Skeletal muscle cell (primary cell): ENCODE measurements at regions not wholly inside any gene's neighbourhood (a gene's known extent, or its start where the extent isn't known, plus 50 kb on each side); places are given as distances from the start of the nearest gene placed in this dataset.

Experiments used
- DNase-seq: peaks from one replicate; pipeline ENCODE4 v3.0.0-alpha.2; 2010; ENCODE audit warnings: low read depth
- H3K4me3 ChIP-seq: 2 replicates; pipeline ENCODE4 v1.5.1; 2011; ENCODE audit warnings: low read depth, mild to moderate bottlenecking, control low read depth, low read length, moderate library complexity

DNA sequence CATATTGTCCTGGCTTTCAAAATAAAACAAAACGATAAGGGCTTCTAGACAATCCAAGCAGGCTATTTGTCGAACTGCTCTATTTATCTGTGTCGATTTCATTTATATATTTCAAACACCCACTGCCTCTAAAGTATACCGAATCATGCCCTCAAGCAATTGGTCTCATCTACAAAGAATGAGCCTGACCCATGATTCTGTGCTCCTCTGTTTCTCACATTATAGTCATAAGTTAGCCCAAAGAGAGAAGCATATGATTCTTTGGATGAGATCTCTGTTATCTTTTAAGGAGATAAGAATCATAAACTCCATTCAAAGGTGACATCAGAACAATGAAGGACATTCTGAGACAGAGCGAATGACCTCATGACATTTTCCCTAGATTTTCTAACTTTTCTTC lies 191.1 kb downstream of the MAP2K6 start:
- DNase-seq: no peak

GRCh38 chr17:69606142-69606800 lies 191.8 kb downstream of the MAP2K6 start:
- H3K4me3 ChIP-seq: no peak overlapping the region
- DNase-seq: no peak

More for the DNA sequence above, 191.1 kb downstream of the MAP2K6 start:
- no peak overlapping the region for H3K4me3 ChIP-seq

GRCh38 chr17:69607162-69607834 lies 192.8 kb downstream of the MAP2K6 start:
- peak; percentile 57 for DNase-seq
- no peak overlapping the region for H3K4me3 ChIP-seq

DNA sequence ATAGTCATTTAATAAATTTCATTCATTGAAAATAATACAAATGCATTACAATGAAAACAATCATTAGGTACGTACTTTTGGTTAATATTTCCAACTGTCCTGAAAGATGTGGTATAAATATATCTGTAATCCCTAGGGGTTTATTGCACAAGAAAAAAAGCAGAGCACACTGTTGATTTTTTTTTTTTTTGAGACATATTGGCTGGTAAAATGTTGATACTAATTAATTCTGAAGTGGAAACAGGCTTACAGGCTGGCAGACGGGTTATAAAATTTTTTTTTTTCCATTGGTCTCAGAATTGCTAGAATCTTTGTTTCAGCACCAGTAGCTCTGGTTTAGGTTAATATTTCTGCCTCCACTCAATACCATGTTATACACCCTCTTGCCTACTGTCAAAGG lies 193.6 kb downstream of the MAP2K6 start:
- no peak for DNase-seq
- H3K4me3 ChIP-seq: no peak overlapping the region

DNA sequence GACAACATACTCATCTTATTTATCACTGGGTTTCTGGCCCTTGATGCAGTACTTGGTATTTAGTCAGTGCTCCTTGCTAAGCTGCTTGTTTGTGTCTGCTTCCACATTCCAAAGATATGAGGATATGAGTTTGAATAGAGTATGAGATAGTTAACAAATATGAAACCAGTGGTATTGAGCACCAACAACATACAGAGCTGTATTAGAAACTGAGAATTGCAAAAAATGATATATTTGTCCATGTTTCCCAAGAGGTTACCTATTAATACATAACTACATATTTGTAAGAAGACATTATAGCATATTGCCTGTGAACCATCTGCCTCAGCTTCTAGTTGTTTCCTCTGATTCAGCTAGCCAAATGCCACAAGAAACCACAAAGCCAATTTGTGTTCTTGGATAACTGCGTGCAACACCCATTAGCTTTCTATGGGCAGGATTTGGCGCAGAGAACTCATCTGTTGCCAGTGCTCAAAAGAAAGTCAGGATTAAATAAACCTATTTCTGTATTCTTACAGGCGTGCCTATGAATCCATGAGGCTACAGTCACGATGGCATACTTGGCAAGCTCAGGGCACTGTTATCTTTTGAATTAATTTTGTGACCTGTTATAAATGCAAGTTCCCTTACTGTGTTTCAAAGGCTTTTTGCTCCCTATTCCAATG lies 194.4 kb downstream of the MAP2K6 start:
- H3K4me3 ChIP-seq: no peak overlapping the region
- peak; percentile 82 for DNase-seq

- H3K4me3 ChIP-seq: no peak overlapping the region
- DNase-seq: no peak
Observed at GRCh38 chr17:69609473-69610305, 195.2 kb downstream of the MAP2K6 start.

DNA sequence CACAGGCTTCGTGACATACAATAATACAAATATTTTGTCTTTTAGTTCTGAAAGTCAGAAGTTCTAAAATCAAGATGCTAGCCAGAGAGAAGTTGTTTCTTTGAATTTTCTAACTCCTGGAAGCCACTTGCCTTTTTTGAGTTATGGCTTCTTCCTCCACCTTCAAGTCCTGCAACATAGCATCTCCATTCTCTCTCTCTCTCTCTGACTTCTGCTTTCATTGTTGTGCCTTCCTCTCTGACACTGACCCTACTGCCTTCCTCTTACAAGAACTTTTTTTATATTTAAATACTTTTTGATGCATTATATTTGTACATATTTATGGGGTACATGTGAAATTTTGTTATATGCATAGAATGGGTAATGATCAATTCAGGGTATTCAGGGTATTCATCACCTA lies 205.9 kb downstream of the MAP2K6 start:
- H3K4me3 ChIP-seq: no peak overlapping the region

DNA sequence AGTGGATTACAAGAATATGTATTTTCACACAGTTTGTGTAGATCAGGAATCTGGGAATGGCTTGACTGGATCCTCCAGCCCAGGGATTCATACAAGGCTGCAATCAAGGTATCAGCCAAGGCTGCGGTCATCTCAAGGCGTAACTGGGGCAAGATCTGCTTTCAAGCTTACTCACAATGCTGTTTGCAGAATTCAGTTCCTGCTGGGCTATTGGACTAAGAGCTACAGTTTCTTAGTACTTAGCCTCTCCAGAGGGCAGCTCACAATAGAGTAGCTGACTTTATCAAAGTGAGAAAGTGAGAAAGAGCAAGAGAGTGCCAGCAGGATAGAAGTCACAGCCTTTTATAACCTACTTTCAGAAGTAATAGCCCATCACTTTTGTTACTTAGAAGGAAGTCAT lies 211.0 kb downstream of the MAP2K6 start:
- DNase-seq: no peak
- no peak overlapping the region for H3K4me3 ChIP-seq

More for the DNA sequence above, 205.9 kb downstream of the MAP2K6 start:
- no peak for DNase-seq

GRCh38 chr17:69630056-69630635 lies 215.6 kb downstream of the MAP2K6 start:
- no peak for DNase-seq
- H3K4me3 ChIP-seq: no peak overlapping the region

GRCh38 chr17:69634844-69635243 lies 220.3 kb downstream of the MAP2K6 start:
- DNase-seq: no peak
- H3K4me3 ChIP-seq: no peak overlapping the region

- DNase-seq: peak; percentile 82
Observed at GRCh38 chr17:69637446-69638156, 223.1 kb downstream of the MAP2K6 start.

GRCh38 chr17:69639096-69639495 lies 224.6 kb downstream of the MAP2K6 start:
- DNase-seq: no peak
- no peak overlapping the region for H3K4me3 ChIP-seq

More at GRCh38 chr17:69637446-69638156, 223.1 kb downstream of the MAP2K6 start:
- no peak overlapping the region for H3K4me3 ChIP-seq

DNA sequence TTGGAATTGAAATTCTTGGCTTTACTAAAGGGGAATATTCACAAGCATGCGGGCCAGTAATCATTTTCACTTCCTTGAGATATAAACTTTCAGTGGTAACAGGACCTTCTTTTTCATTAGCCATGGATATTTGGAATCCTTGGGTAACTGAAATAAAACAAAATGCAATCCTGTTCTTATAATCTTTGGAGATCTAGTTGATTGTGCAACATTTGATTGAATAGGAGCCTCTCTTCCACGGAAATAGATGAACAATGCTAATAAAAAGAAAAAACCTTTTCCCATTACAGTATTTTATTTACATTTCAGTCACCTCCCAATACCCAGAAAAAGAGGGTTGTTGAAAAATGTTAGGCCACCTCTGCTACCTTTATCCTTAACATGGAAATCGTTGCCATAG lies 225.6 kb downstream of the MAP2K6 start:
- no peak for DNase-seq
- no peak overlapping the region for H3K4me3 ChIP-seq

DNA sequence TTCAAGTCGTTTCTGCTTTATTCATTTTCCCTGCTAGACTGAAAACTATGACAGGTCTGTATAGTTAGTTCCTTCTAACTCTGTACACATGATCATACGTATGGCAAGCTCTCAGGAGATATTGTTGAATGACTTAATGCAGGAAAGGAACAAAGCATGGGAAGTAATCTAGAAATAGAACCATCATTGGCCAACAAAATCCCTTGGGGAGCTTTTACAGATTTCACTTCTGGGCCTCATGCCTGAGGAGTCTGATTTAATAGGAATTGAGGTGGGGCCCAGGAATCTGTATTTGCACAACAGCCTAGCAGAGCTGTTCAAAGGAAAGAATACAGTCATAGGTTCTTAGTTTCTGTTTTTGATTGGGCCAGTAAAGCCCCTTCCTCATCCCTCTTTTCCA lies 229.2 kb downstream of the MAP2K6 start:
- no peak overlapping the region for H3K4me3 ChIP-seq
- DNase-seq: no peak

DNA sequence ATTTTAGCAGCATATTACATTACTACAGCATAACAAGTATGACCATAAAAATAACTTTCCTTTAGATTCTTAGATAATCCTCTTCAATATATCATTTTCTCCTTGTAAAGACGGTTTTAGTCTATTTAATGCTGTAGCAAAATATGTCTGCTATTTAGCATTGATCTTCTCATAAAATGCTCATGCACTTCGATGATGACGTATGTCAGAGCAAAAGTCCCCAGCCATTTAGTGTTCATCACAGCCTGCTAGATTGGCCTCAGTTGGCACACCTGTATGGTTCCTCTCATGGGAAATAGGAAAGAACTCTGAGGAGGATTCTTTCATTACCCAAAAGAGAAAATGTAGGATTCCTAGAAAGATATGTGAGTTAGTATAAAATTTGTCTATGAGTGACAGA lies 232.2 kb downstream of the MAP2K6 start:
- no peak for DNase-seq
- no peak overlapping the region for H3K4me3 ChIP-seq

DNA sequence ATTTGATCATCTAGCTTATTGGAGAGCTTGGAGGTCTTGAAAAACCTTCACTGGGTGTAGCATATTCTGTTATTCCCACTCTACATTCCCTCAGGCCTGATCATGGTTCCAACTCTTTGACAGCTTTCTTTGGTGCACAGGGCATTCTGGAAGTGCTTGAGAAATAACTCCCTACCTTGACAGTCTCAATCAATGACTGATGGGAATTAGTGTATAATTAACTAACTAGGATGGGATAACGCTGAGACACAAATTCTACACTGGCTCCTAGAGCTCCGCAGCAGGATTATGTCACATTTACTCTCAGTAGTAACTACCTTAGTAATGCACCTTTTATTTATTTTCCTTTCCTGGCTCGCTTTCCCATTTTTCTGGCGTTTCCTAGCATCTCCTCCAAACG lies 236.4 kb downstream of the MAP2K6 start:
- H3K4me3 ChIP-seq: no peak overlapping the region
- no peak for DNase-seq

DNA sequence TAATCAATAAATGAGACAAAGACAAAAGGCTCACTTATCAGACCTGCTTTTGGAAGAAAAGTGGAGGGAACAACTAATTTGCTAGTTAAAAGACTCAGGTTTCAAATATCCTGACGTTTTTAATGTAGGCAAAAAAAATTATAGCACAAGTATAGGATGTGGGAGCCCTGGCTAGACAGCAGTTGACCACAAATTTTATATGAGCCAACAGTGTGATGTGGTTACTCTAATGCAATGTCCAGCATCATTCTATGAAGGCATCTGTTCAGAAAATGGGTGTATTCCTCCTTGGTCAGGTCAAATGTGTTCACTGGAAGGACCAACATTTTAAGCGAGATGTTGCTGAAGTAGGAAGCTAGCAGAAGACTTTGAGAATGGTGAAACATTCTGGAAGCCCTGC lies 237.4 kb downstream of the MAP2K6 start:
- H3K4me3 ChIP-seq: no peak overlapping the region
- no peak for DNase-seq

DNA sequence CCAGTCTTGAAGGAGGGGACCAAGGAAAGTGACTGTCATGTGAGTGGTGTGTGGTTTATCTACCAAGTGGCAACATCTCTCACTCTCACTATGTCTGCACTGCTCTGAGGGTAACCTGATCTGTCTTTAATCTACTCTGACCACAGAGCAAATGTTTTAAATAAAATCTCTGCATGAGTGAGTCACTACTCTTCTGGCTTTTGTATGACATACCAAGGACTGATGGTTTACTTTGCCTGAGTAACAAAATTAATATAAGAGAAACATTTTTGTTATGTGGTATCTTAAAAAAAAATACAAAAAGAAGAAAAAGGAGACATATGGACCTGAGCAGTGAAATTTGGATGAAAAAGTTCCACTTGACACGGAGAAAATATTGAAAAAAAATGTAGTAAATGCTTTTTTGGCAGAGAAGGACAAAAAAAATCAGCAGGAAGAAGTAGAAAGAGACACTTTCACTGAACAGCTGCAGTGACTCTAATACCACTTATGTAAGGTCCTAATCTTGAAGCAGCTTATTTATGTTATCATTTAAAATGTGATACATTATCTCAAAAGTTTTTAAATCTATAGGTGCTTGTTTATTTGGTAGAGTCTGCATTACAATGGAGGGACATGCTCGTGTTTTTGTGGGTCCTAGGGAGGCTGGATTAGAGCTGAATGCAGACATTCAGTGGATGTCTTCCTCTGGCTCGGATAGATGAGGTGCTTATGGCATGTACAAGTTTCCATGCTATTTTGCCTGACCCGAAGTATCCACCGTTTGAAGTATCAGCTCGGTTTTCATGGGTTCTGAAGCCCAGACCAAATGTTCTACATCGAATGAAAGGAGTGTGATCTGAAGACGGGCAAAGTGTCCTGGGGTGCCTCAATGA lies 240.7 kb downstream of the MAP2K6 start:
- DNase-seq: peak; percentile 64
- no peak overlapping the region for H3K4me3 ChIP-seq
